ENCODE measurements at regions not wholly inside any gene's neighbourhood (a gene's known extent, or its start where the extent isn't known, plus 50 kb on each side); places are given as distances from the start of the nearest gene placed in this dataset.

- DNase-seq: no peak
Observed at GRCh38 chr13:105353654-105354053, 1181.8 kb downstream of the EFNB2 start.

DNA sequence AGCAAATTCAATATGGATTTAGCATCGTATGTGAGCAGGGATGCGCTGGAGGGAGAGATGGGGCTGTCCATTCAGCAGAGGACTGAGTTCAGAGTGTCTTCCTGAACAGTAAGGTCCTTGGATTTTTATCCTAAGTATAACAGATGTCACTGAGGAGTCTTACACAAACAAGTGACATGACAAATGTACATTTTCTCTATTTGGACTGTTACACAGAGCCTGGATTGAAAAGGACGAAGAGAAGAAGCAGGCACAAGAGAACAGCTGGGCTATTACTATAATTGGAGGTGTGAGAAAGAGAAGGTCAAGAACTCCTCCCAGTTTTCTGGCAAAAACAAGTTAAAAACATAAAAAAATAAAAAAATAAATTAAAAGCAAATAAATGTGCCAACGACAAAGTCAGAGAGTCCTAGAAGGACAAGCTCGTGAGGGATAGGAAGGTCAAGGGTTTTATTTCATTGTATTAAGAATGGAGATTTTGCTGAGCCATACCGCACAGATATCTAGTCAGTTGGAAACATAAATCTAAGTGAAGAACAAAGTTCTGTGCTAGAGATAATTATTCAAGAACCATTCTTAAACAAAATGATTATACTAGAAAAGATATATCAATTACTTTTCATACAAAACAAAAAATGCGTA is 1186.3 kb downstream of the EFNB2 start:
- no peak for DNase-seq

DNA sequence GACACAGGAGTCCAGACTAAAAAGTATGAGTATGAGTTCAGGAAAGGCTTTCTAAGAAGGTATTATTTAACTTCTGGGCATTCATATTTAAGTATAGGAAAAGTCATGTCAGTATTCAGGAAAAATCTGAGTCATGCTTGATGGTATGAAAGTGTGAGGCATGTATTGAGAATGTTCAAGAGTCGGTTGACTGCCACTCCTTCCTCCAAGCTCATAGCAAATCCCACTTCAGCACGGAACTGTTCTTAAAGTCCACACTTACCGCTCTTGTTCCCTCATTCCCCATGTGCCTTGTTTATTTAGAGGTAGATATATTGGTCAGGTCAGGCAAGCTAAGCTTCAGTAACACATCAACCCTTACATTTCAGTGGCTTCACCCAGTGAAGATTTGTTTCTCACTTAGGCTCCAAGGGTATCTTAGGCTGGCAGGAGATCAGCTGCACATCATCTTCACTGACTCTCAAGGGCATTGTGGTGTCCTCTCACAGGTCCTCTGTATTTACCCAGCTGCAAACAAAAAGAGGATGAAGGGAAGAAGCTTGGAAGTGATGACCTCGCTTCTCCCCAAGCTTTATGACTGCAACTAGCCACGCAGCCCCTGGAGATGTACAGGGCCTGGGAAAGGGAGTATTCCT is 1189.2 kb downstream of the EFNB2 start:
- no peak for DNase-seq

GRCh38 chr13:105345730-105346129 is 1189.7 kb downstream of the EFNB2 start:
- DNase-seq: no peak

DNA sequence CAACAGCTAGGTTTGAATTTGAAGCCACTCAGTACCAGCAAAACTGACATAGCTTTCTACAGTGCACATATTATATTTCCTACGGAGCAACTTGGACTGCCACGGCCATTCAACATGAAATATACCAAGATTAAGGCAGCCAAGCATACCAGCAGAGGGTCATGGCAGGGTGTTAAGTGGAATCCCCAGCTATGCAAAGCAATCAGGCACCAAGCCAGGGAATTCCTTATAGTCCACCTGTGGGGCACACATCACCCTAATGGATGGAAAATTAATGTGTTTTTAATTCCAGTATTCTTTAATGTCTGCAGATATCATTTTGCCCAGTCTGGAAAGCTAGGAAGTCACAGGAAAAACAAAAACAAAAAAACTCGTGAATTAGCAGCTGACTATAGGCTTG is 1190.3 kb downstream of the EFNB2 start:
- DNase-seq: peak; percentile 45

GRCh38 chr13:105343134-105343806 is 1192.2 kb downstream of the EFNB2 start:
- DNase-seq: peak; percentile 72

GRCh38 chr13:105342281-105342820 is 1193.1 kb downstream of the EFNB2 start:
- no peak for DNase-seq

GRCh38 chr13:105341758-105342157 is 1193.7 kb downstream of the EFNB2 start:
- no peak for DNase-seq

- DNase-seq: no peak
Observed at GRCh38 chr13:105341256-105341655, 1194.2 kb downstream of the EFNB2 start.

GRCh38 chr13:105340061-105340606 is 1195.3 kb downstream of the EFNB2 start:
- DNase-seq: no peak

- no peak for DNase-seq
Observed at GRCh38 chr13:105338773-105339172, 1196.7 kb downstream of the EFNB2 start.

- DNase-seq: no peak
Observed at GRCh38 chr13:105338006-105338405, 1197.5 kb downstream of the EFNB2 start.

DNA sequence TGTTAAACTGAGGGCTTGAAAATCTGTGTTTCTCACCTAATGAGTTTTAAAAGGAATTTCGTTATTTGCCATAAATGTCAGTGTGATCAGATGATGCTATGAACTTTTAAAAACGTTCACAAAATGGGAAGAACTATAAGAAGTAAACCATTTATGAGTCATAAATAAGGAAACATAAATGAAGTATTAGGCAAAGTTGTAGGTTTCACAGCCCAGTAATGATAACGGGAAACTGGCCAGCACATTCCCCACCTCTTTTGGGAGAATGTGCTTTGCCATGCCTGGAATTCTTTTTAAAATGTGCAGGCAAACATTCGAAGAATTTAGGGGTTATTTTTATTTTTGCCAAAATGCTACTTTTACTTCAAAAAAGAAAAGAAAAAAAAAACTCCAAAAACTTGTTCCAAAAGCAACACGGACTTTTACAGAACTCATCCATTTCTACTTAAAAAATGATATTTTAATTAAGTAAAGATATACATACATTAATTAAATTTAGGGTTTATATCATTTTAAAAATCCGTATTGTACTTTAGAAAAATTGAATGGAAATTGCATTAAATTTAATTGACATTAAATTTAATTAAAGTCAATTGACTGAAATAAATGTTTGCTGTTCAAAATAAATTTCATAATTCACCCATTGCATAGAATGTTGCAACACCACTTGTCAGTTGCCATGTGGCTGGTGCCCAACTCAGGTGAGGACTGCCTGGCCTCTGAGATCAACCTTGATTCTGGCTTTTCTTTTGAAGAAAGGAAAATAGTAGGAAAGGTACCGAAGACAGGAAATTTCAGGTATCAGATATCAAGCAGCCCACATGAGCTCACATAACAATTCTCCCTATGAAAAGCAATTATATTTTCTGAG is 1198.5 kb downstream of the EFNB2 start:
- no peak for DNase-seq

- DNase-seq: no peak
Observed at GRCh38 chr13:105334211-105334610, 1201.3 kb downstream of the EFNB2 start.

DNA sequence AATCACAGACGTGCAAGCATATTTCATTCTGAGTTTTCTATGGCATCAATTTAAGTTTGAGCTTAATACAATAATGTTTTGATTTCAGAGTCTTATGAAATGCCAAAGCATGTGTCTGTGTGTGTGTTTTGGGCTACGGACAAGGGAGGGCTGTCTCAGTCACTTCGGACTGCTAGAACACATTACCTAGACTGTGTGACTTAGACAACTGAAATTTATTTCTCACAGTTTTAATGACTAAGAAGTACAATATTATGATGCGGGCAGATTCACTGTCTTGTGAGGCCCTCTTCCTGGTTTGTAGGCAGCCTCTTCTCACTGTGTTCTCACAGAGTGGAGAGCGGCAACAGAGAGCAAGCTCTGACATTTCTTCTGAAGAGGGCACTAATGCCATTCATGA is 1202.0 kb downstream of the EFNB2 start:
- DNase-seq: no peak

DNA sequence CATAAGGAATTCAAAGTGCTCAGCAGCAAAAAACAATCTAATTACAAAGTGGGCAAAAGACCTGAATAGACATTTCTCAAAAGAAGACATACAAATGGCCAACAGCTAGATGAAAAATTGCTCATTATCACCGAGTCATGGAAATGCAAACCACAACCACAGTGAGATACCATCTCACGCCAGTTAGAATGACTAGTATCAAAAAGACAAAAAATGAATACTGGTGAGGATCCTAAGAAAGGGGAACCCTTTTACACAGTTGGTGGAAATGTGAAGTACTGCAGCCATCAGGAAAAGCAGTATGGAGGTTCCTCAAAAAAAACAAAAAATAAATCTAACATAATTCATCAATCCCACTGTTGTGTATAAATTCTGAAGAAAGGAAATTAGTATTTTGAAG is 1206.1 kb downstream of the EFNB2 start:
- no peak for DNase-seq

DNA sequence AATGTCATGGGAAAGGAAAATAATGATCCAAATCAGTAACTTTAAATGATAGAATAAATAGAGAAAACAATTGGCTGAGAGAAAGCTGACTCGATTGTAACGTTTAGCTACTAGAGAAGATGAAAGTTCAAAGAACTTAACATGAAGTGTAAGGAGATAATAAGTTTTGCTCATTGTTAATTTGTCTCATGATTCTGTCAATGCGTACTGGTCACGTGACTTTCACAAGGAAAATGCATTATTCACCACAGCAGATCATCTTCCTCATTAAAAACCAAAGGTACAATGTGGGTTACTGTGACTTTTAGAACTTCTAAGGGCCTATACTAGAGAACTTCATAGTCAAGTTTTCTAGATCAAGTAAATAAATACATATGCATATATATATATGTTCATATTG is 1207.2 kb downstream of the EFNB2 start:
- DNase-seq: no peak

DNA sequence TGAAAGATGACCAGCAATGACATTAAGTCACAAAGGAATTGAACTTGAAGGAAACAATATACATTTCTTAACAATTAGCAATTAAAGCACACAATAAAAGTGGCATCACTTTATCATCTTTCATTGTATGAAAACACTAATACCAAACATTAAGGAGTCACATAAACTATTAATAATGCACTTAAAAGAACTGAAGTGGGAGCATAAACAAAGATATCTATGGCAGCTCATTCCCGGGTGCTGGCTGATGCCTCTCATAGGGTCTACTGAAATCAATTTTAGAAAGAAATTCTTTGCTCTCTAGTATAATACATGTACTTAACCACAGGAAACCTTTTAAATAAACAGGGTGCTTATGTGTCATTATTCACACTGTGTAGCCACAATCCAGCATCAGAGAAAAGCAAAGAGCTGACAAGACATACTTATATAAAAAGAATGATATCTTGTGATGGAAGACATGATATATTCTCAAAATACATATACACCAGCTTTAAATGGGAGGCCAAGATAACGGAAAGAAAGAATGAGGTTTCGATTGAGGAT is 1207.8 kb downstream of the EFNB2 start:
- DNase-seq: no peak

GRCh38 chr13:105319875-105320274 is 1215.6 kb downstream of the EFNB2 start:
- DNase-seq: no peak

DNA sequence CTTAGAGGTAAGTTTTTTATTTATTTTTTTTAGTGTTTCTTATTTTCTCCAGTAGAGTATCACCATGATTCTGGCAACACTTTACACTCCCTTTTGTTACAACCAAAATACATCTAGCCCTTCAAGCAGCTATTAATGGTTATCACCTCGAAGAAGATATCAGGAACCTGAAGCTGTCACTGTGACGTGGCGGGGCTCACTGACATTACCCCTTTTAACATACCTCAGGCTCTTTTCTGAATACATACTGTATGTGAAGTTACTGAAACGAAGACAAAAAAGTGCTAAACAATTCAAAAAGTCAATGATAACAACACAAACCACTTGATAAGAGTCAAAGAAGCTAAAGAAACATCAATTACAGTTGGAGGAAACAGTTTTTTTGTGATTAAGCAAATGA is 1218.7 kb downstream of the EFNB2 start:
- no peak for DNase-seq

GRCh38 chr13:105312906-105313305 is 1222.6 kb downstream of the EFNB2 start:
- DNase-seq: no peak

DNA sequence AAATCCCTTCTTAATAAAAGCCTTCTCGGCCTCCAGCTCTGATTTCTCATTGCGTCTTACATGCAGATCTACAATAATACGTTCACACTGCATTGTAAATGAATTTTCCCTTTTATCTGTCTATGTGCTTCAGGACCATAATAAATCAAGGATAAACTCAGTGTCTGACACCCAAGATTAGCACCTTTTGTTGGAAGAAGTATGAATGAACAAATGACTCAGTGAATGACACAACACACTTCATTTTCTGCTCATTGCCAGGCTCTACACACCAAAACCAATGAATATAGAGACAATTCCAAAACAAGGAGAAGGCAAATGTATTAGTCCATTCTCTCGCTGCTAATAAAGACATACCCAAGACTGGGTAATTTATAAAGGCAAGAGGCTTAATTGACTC is 1224.4 kb downstream of the EFNB2 start:
- DNase-seq: no peak

Data from renal pelvis (tissue), 1 donor.